Astrocyte (in vitro differentiated cells and primary cell): ENCODE measurements at regions not wholly inside any gene's neighbourhood (a gene's known extent, or its start where the extent isn't known, plus 50 kb on each side); places are given as distances from the start of the nearest gene placed in this dataset.

Experiments
- EZH2 ChIP-seq: IDR thresholded peaks from 2 replicates; pipeline ENCODE4 v1.6.1; 2012; ENCODE audit warnings: mild to moderate bottlenecking, low read length, inconsistent platforms; ENCODE audit not compliant: insufficient read depth
- TF ChIP-seq, protein P1 (sequence below): IDR thresholded peaks from 2 replicates; pipeline ENCODE4 v1.5.1; 2011; ENCODE audit warnings: low read depth, mild to moderate bottlenecking, inconsistent platforms, low read length, moderate library complexity; ENCODE audit not compliant: insufficient read depth

DNA sequence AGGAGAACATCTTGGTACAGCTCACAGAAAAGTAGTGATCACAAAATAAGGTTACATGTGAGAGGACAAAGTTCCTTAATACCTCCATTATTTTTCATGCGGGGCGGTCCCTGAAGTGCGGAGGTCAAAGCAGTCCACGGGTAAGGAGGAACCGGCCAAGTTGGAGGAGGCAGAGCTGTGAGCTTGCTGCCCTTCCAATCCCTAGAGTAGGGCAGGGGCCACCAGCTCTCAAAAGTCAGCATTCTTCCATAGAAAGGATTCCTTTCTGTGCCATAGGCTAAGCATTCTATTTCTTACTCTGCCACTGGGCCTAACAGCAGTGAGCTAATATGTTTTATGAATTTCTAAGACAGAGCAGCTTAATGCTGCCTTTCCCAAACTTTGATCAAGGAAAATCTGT lies 50.9 kb upstream of the USP1 start:
- TF ChIP-seq, protein P1, sequence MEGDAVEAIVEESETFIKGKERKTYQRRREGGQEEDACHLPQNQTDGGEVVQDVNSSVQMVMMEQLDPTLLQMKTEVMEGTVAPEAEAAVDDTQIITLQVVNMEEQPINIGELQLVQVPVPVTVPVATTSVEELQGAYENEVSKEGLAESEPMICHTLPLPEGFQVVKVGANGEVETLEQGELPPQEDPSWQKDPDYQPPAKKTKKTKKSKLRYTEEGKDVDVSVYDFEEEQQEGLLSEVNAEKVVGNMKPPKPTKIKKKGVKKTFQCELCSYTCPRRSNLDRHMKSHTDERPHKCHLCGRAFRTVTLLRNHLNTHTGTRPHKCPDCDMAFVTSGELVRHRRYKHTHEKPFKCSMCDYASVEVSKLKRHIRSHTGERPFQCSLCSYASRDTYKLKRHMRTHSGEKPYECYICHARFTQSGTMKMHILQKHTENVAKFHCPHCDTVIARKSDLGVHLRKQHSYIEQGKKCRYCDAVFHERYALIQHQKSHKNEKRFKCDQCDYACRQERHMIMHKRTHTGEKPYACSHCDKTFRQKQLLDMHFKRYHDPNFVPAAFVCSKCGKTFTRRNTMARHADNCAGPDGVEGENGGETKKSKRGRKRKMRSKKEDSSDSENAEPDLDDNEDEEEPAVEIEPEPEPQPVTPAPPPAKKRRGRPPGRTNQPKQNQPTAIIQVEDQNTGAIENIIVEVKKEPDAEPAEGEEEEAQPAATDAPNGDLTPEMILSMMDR = no peak
- no peak for TF ChIP-seq EZH2
